HG02588 (cell line): ENCODE measurements at regions not wholly inside any gene's neighbourhood (a gene's known extent, or its start where the extent isn't known, plus 50 kb on each side); places are given as distances from the start of the nearest gene placed in this dataset.
"Not testable (repeated sequence)": the region's sequence is repeated elsewhere in the genome, so short reads cannot be mapped to it uniquely, and the experiment has no call there.

Source experiments
- ATAC-seq: cut with Tn5 transposase; IDR thresholded peaks from one replicate; pipeline ENCODE4 v1.9.1; 2021; ENCODE audit warnings: mild to moderate bottlenecking, moderate library complexity; ENCODE audit not compliant: unreplicated experiment

GRCh38 chr3:20516311-20516710 is 330.3 kb upstream of the SGO1 start:
- no peak for ATAC-seq

- no peak for ATAC-seq
Observed at GRCh38 chr3:20515834-20516233, 329.8 kb upstream of the SGO1 start.

DNA sequence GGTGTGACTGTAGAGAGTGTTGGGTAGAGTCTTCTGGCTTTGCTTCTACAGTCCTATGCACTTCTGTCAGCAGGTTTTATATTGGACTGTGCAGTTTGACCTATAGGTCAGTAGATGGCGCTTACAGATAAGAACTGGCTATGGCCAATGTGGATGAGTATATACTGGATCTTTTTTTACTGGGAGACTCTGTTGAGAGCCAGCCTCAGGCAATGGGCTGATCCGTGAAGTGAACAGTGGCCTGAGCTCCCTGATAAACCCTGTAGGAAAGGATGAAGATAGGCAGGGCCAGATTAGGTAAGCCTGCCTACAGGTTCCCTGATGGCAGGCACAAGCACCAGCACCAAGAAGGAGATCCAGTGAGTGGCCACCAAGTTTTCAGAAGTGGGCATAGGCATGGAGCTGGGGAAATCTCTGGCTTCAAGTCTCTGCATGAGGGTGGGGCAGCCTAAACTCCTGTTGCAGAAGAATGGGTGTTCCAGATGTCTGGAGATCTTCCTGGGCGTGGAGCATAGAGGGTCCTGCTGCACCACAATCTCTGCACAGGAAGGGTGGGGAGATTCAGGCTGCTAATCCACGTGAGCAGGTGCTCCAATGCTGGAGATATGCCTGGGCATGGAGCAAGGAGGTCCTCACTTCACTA is 326.0 kb upstream of the SGO1 start:
- peak; percentile 88 for ATAC-seq

- no peak for ATAC-seq
Observed at GRCh38 chr3:20510396-20510795, 324.4 kb upstream of the SGO1 start.

DNA sequence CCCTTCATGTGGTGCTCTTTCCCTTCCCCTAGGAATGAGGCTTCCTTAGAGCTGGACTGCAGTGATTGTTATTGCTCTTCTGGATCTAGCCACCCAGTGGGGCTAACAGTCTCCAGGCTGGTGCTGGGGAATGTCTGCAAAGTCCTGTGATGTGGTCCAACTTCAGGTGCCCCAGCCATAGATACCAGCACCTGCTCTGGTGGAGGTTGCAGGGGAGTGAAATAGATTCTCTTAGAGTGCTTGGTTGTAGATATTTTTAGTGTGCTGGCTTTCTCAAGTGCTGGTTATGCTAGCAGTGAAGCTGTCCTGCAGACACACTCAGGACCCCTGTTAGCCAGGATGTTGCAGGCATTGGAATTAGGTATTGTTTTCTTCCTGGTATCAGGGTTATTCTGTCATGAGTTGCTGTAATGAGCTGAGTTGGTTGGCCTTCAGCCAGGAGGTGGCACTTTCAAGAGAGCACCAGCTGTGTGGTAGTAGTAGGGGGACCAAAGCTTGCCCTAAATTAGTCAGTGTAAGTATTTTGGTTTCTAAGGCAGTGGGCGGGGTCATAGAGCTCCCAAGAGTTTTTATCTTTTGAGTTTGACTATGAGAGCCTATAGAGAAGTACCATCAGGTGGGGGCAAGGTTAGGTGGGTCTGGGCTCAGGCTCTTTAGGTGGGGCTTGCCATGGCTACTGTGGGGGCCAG is 317.5 kb upstream of the SGO1 start:
- ATAC-seq, result no peak

GRCh38 chr3:20490996-20491395 is 305.0 kb upstream of the SGO1 start:
- no peak for ATAC-seq

DNA sequence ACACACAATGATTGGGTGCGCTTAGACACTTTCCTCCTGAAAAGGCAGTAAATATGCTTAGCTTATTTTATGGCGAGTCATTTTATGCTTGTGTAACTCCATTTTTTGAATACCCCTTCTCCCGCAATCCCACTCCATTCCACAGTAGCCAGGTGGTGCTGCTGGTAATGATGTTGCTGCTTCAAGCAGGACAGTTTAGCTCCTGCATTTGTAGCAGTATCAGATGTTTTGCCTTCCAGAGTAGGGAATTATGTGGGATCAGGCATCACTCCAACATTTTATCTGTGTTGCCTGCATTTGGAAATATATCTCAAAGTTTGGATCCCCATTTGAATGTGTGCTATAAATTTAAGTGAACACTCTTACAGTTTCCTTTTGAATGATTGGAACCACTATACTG is 302.1 kb upstream of the SGO1 start:
- ATAC-seq, result no peak

- ATAC-seq, result no peak
Observed at GRCh38 chr3:20484126-20484525, 298.1 kb upstream of the SGO1 start.

DNA sequence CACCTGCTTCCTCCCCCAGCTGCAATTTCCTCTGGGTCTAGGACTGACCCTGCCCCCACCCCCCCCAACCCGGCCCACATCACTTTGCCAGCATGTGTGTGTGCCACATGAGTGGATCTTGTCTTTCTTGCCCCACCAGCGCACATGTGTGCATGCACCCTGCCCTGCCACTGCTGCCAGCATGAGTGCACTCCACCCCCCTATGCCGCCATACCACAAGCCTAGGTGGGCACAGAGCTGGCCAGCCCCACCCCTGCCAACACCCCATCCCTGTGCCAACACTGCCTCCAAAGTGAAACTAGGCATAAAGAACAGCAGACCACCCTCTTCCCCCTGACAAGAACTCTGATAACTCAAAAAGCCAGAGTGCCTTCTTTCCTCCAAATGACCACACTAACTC is 296.3 kb upstream of the SGO1 start:
- no peak for ATAC-seq

GRCh38 chr3:20480786-20481365 is 294.9 kb upstream of the SGO1 start:
- ATAC-seq, result no peak

DNA sequence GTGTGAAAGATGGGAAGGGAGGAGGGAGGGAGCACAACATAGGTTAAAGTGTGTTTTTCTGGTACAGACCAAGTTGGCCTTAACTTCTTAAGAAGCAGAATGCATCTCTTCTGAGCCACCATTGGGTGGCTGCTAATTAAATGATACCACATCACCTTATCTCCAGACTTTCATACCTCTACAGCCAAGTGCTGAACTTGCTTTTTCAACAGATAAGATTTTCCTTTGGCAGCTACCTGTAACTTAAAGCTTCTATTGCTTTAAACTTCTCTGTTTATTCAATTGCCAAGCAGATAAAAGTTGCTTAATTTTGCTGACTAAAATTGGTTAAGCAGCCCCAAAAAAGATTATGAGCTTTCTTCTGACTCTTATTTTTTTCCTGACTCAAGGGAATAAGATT is 292.4 kb upstream of the SGO1 start:
- no peak for ATAC-seq

DNA sequence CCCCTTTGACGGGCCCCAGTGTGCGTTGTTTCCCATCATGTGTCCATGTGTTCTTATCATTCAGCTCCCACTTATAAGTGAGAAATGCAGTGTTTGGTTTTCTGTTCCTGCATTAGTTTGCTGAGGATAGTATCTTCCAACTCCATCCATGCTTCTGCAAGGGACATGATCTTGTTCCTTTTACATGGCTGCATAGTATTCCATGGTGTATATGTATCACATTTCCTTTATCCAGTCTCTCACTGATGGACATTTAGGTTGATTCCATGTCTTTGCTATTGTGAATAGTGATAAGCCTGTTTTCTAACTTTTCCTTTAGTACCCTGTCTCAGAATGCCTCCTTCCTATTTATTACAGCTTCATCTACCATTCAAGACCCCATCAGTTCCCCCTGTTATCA is 278.2 kb upstream of the SGO1 start:
- ATAC-seq, result not testable (repeated sequence)

GRCh38 chr3:20462723-20463122 is 276.7 kb upstream of the SGO1 start:
- no peak for ATAC-seq

- no peak for ATAC-seq
Observed at GRCh38 chr3:20462226-20462625, 276.2 kb upstream of the SGO1 start.

GRCh38 chr3:20458994-20459716 is 273.1 kb upstream of the SGO1 start:
- no peak for ATAC-seq

GRCh38 chr3:20456511-20456910 is 270.5 kb upstream of the SGO1 start:
- no peak for ATAC-seq

DNA sequence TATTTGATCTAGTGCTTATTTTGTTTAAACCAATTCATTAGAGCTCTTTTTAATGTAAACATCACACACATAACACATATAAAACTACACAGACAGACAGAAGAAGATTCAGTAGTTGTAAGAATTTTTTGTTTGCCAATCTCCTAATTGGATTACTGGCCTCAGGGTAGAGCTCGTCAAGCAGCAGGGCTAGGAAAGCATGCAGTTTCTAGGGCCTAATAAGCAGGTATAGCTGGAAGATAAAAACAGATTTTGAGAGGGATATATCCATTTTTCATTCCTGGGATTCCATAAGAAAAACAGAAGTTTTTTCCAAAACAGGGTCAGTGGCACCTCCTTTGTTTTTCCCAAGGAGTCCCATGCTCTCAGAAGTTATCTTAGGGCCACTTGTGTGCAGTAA is 265.2 kb upstream of the SGO1 start:
- ATAC-seq, result no peak

GRCh38 chr3:20450611-20451010 is 264.6 kb upstream of the SGO1 start:
- no peak for ATAC-seq

DNA sequence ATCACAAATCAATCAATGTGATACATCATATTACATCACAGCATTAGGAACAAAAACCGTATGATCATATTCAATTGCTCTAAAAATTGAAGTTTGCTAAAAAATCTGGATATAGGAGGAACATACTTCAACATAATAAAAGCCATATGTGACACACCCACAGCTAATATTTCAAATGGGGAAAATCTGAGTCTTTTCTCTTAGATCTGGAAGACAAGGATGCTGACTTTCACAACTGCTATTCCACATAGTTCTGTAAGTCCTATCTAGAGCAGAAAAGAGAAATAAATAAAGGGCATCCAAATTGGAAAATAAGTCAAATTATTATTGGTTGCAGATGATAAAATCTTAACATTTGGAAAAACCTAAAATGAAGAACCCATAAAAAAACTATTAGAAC is 256.8 kb upstream of the SGO1 start:
- no peak for ATAC-seq

GRCh38 chr3:20427268-20427667 is 241.3 kb upstream of the SGO1 start:
- not testable (repeated sequence) for ATAC-seq

DNA sequence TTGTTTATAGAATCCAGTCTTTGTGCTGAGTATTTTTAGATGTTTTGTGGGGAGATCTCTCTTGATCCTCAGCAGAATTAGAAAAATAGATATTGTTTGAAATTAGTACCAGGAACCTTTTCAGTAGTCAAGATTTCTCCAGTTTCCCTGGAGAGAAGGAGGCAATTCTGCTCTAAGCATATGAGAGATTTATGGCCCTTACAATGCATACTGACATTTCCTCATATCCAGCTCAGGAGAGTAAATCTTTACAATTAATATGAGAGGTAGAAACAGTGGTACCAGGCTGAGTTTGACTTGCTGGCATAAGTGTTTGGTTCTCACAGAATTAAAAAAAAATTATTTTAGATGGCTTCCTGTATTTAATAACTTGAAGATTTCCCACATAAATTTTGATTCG is 239.1 kb upstream of the SGO1 start:
- no peak for ATAC-seq

GRCh38 chr3:20424086-20424485 is 238.1 kb upstream of the SGO1 start:
- ATAC-seq, result no peak
